Body of pancreas (tissue), 4 donors: ENCODE measurements at regions not wholly inside any gene's neighbourhood (a gene's known extent, or its start where the extent isn't known, plus 50 kb on each side); places are given as distances from the start of the nearest gene placed in this dataset.

Experiments used
- POLR2A ChIP-seq, 3 donors: fragments of 450-650 bp; IDR thresholded peaks; one replicate each; pipeline ENCODE4 v1.6.1; 2016; ENCODE audit warnings: antibody characterized with exemption in 3 of 3, mild to moderate bottlenecking in 2 of 3
- TF ChIP-seq, protein P1 (sequence below), 7 experiments: fragments of 450-650 bp in 4 of 7; fragments of 200-600 bp in 3 of 7; sonication (generic) in 3 of 7; IDR thresholded peaks; one replicate each; pipeline ENCODE4 v1.5.1; 2016 to 2019; ENCODE audit warnings: antibody characterized with exemption in 7 of 7

DNA sequence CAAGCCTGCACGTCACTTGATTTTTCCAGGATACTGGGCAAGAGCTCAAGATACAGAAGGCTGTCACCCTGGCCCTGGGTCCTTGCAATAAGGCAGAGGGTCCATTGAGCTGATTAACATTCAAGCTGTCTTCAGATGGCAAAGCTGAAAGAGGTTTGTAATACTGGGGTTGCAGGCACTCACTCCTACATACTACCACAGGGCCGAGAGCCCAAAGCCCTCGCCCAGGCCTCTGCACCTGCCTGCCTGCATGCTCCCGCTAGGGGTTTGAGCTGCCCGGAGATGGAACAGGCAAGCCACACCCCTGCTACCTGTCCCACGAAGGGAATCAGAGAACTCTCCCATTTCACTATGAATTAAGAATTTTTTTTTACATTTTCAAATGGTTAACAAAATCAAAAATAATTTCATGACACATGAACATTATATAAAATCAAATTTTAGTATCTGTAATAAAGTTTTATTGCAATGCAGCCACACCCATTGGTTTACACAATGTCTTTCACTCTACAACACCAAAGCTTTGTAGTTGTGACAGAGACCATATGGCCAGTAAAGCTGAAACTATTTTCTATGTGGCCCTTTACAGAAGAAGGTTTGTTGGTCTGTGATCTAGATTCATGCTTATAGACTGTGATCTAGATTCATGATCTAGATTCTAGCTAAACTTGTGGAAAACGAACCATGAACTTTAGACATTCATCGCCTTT lies 530.4 kb upstream of the IGFBP7 start:
- TF ChIP-seq, protein P1, sequence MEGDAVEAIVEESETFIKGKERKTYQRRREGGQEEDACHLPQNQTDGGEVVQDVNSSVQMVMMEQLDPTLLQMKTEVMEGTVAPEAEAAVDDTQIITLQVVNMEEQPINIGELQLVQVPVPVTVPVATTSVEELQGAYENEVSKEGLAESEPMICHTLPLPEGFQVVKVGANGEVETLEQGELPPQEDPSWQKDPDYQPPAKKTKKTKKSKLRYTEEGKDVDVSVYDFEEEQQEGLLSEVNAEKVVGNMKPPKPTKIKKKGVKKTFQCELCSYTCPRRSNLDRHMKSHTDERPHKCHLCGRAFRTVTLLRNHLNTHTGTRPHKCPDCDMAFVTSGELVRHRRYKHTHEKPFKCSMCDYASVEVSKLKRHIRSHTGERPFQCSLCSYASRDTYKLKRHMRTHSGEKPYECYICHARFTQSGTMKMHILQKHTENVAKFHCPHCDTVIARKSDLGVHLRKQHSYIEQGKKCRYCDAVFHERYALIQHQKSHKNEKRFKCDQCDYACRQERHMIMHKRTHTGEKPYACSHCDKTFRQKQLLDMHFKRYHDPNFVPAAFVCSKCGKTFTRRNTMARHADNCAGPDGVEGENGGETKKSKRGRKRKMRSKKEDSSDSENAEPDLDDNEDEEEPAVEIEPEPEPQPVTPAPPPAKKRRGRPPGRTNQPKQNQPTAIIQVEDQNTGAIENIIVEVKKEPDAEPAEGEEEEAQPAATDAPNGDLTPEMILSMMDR (IDR thresholded peaks at IDR 0.05): no peak
- no peak for TF ChIP-seq POLR2A (IDR thresholded peaks at IDR 0.05)
